Activated T-helper 9 cell treated with anti-CD3 and anti-CD28 coated beads, Interleukin-2, amount 50 U/mL, for 16 hours (primary cell): ENCODE measurements at regions not wholly inside any gene's neighbourhood (a gene's known extent, or its start where the extent isn't known, plus 50 kb on each side); places are given as distances from the start of the nearest gene placed in this dataset.

Experiments
- DNase-seq: peaks from one replicate; pipeline ENCODE4 v3.0.0-alpha.2; 2020; ENCODE audit warnings: low read depth

GRCh38 chr13:91141543-91142061, 205.9 kb upstream of the MIR17HG start:
- no peak for DNase-seq

GRCh38 chr13:91142572-91142971, 204.9 kb upstream of the MIR17HG start:
- no peak for DNase-seq

- DNase-seq = no peak
These were observed 203.4 kb upstream of the MIR17HG start for GRCh38 chr13:91144054-91144453.

GRCh38 chr13:91144486-91144885, 203.0 kb upstream of the MIR17HG start:
- no peak for DNase-seq

GRCh38 chr13:91145571-91146205, 201.8 kb upstream of the MIR17HG start:
- DNase-seq = no peak

GRCh38 chr13:91146601-91147000, 200.9 kb upstream of the MIR17HG start:
- no peak for DNase-seq

- DNase-seq = no peak
These were observed 199.4 kb upstream of the MIR17HG start for GRCh38 chr13:91148098-91148497.

- no peak for DNase-seq
These were observed 195.6 kb upstream of the MIR17HG start for GRCh38 chr13:91151921-91152320.

GRCh38 chr13:91153372-91153771, 194.1 kb upstream of the MIR17HG start:
- DNase-seq = no peak

GRCh38 chr13:91154558-91155353, 192.7 kb upstream of the MIR17HG start:
- no peak for DNase-seq

- DNase-seq = no peak
These were observed 191.9 kb upstream of the MIR17HG start for GRCh38 chr13:91155512-91156114.

GRCh38 chr13:91157273-91158016, 190.0 kb upstream of the MIR17HG start:
- no peak for DNase-seq

GRCh38 chr13:91158017-91158395, 189.5 kb upstream of the MIR17HG start:
- no peak for DNase-seq

GRCh38 chr13:91162180-91162579, 185.3 kb upstream of the MIR17HG start:
- no peak for DNase-seq

GRCh38 chr13:91162589-91162988, 184.9 kb upstream of the MIR17HG start:
- DNase-seq = no peak

- no peak for DNase-seq
These were observed 181.7 kb upstream of the MIR17HG start for GRCh38 chr13:91165758-91166157.

GRCh38 chr13:91166714-91167511, 180.6 kb upstream of the MIR17HG start:
- DNase-seq = no peak

- no peak for DNase-seq
These were observed 179.6 kb upstream of the MIR17HG start for GRCh38 chr13:91167706-91168385.

- no peak for DNase-seq
These were observed 179.1 kb upstream of the MIR17HG start for GRCh38 chr13:91168386-91168711.

- no peak for DNase-seq
These were observed 178.0 kb upstream of the MIR17HG start for GRCh38 chr13:91169321-91170050.
